NCI-H2029 (cell line): ENCODE measurements at regions not wholly inside any gene's neighbourhood (a gene's known extent, or its start where the extent isn't known, plus 50 kb on each side); places are given as distances from the start of the nearest gene placed in this dataset.
"Not testable (repeated sequence)": the region's sequence is repeated elsewhere in the genome, so short reads cannot be mapped to it uniquely, and the experiment has no call there.

Experiments used
- DNase-seq: peaks from one replicate; lab custom pipeline; 2025; lab: John Stamatoyannopoulos, UW

- DNase-seq: no peak
These were observed 50.9 kb upstream of the UBASH3B start for GRCh38 chr11:122604621-122605020.

- no peak for DNase-seq
These were observed 54.1 kb upstream of the UBASH3B start for GRCh38 chr11:122601141-122602125.

GRCh38 chr11:122600290-122600689 lies 55.2 kb upstream of the UBASH3B start:
- DNase-seq: no peak

- DNase-seq: no peak
These were observed 56.1 kb upstream of the UBASH3B start for GRCh38 chr11:122599434-122599833.

- DNase-seq: no peak
These were observed 56.6 kb upstream of the UBASH3B start for GRCh38 chr11:122598971-122599370.

- no peak for DNase-seq
These were observed 58.0 kb upstream of the UBASH3B start for GRCh38 chr11:122597511-122597910.

GRCh38 chr11:122594986-122595645 lies 60.4 kb upstream of the UBASH3B start:
- DNase-seq: no peak

GRCh38 chr11:122593473-122594420 lies 61.8 kb upstream of the UBASH3B start:
- DNase-seq: no peak

GRCh38 chr11:122592641-122593040 lies 62.9 kb upstream of the UBASH3B start:
- DNase-seq: no peak

GRCh38 chr11:122584670-122585069 lies 70.9 kb upstream of the UBASH3B start:
- no peak for DNase-seq

GRCh38 chr11:122580071-122580470 lies 75.5 kb upstream of the UBASH3B start:
- DNase-seq: peak; percentile 27

GRCh38 chr11:122578171-122578825 lies 77.2 kb upstream of the UBASH3B start:
- no peak for DNase-seq

GRCh38 chr11:122572592-122572991 lies 82.9 kb upstream of the UBASH3B start:
- DNase-seq: no peak

GRCh38 chr11:122563761-122564160 lies 91.8 kb upstream of the UBASH3B start:
- DNase-seq: no peak

GRCh38 chr11:122559734-122560382 lies 95.7 kb upstream of the UBASH3B start:
- DNase-seq: no peak

- not testable (repeated sequence) for DNase-seq
These were observed 96.3 kb upstream of the UBASH3B start for GRCh38 chr11:122559218-122559617.

- not testable (repeated sequence) for DNase-seq
These were observed 98.4 kb upstream of the UBASH3B start for GRCh38 chr11:122557163-122557562.

- no peak for DNase-seq
These were observed 98.9 kb upstream of the UBASH3B start for GRCh38 chr11:122556605-122557004.

- DNase-seq: no peak
These were observed 117.5 kb upstream of the UBASH3B start for GRCh38 chr11:122538060-122538459.

- no peak for DNase-seq
These were observed 130.6 kb upstream of the UBASH3B start for GRCh38 chr11:122524898-122525297.
